Left cardiac atrium (tissue), 4 donors: ENCODE measurements at regions not wholly inside any gene's neighbourhood (a gene's known extent, or its start where the extent isn't known, plus 50 kb on each side); places are given as distances from the start of the nearest gene placed in this dataset.
A peak's percentile ranks its signal among the peaks of the same experiment; 100 is the strongest.
"Not testable (repeated sequence)": the region's sequence is repeated elsewhere in the genome, so short reads cannot be mapped to it uniquely, and the experiment has no call there.

Source experiments
- ATAC-seq, 2 donors: fragments of 200-7000 bp; cut with Tn5 transposase; one replicate each; pipeline ENCODE4 v1.9.1; 2020; ENCODE audit warnings: mild to moderate bottlenecking in 2 of 2, moderate library complexity in 2 of 2
- DNase-seq: peaks from one replicate; pipeline ENCODE4 v3.0.0-alpha.2; 2020
- intact Hi-C, 2 donors: fragments of 100-400 bp; cut with DNase I; formaldehyde crosslinking; loops; one replicate each; pipeline versions ENCODE4 v1.14.1 to v1.15.1; 2022 to 2023
- donor health status: DM: no; HTN: yes; CAD: no.
- donor health status: DM: no; HTN: yes; CAD: no; lungs with severe emphysema.
- donor health status: DM: yes; HTN: yes; CAD: no.
- donor health status: Dilated cardiomyopathy.

- intact Hi-C loops = no loop called here
- ATAC-seq (no peak), DNase-seq (no peak)
Observed at GRCh38 chr11:112693781-112694180, 267.4 kb upstream of the NCAM1 start.

GRCh38 chr11:112694245-112694644, 267.0 kb upstream of the NCAM1 start:
- DNase-seq (no peak), ATAC-seq (no peak)
- intact Hi-C loops = no loop called here

- no peak for ATAC-seq
- intact Hi-C loops = no loop called here
- DNase-seq = no peak
Observed at GRCh38 chr11:112694813-112695212, 266.4 kb upstream of the NCAM1 start.

DNA sequence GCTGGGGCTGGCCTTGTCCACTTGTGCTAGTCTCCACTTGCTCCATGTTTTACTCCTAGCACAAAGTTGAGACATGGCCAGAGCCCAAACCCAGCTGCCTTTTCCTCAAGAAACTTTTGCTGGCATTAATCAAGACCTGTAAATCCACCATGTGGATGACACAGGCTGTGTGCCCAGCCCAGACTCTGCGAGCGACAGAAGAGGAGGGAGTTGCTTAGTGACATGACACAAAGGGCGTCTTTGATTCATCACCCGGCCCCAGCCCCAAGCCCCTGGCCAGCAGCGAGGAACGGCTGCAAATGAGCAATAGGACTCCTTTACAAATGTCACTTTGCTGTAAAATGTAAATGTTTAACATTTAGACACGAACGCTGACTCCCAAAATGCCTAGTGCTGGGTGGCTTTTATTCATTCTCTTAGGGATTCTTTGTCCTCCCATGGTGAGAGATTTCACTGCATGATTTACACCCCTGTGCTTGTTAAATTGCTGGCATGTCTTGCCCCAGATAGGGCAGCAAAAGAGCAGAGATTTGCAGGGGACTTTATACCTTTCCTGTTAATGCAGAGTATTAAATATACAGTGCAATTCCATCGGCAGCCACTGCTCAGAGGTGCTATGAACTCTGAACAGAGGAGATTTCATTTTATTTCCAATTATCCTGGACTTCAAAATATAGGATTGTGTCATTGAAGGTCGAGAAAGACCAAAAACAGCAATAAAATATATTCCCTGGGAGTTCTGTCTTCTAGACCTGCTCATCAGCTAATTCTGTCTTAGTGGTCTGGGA, 263.6 kb upstream of the NCAM1 start:
- intact Hi-C loops = no loop called here
- DNase-seq (no peak), ATAC-seq (peak; percentile 27 to 66)

DNA sequence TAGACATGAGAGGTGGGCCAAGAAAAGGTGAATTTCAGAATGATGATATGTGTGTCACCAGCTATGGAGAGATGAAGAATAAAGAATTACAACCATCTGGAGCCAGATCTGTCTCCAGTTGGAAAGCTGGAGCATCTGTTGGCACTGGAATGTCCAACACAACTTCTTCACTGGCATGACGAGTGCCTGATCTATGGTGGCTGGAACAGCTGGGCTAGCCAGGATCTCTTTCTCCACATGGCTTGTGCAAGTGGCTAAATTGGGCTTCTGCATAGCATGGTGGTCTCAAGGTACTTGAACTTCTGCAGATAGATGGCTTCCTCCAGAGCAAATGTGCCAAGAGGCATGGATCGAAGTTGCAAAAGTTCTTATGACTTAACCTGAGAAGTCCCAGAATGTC, 256.1 kb upstream of the NCAM1 start:
- intact Hi-C loops = no loop called here
- ATAC-seq (no peak), DNase-seq (no peak)

DNA sequence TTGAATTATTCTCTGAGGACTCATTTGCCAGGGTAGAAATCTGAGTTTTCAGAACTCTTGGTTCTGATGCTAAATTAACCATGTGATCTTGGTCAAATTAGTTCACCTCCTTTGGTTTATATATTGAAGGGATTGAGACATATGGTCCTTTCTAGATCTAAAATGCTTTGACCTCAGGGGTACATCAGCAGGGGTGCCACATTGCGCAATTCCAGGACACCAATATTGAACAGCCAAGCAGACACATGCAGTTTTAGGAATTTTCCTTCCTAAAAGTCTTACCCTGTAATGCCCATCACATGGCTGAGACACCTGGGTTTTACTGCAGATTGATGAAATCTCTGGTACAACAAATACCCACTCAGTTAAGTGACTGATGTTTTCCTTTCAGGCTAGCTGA, 254.4 kb upstream of the NCAM1 start:
- no peak for DNase-seq
- intact Hi-C loops = no loop called here
- no peak for ATAC-seq

GRCh38 chr11:112714340-112714739, 246.9 kb upstream of the NCAM1 start:
- intact Hi-C loops, DNase-seq, ATAC-seq: not testable (repeated sequence)

DNA sequence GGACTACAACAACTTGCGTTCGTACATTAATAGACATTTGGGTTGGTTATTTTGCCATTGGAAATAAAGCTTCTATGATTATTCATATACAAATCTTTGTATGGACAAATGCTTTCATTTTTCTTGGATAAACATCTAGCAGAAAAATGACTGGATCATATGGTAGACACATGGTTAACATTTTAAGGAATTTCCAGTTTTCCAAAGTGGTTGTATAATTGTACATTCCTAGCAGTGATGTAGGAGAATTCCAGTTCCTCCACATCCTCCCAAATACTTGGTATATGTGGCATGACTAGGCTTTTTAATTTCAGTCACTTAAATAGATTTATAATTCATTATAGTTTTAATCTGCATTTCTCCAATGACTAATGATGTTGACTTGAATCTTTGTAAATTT, 246.2 kb upstream of the NCAM1 start:
- intact Hi-C loops = no loop called here
- ATAC-seq = no peak
- no peak for DNase-seq

DNA sequence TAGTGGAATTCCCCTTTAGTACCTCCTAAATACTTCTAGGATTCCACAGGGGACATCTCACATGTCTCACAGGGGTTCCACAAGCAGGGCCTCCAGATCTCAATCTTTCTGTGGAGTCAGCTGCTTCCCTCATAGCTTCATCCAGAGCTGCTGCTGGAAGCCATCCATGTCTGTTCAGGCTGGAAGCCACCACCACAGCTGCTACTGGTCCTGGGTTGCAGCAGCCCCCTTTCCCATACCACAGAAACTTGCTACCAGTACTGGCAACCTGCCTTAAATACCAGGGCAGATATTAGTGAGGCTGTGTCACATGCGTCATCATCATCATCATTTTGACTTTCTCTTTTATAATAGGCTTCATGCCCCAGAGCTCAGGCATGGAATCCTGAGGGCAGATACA, 242.7 kb upstream of the NCAM1 start:
- DNase-seq (no peak), ATAC-seq (no peak)
- intact Hi-C loops = no loop called here

GRCh38 chr11:112719736-112720525, 241.3 kb upstream of the NCAM1 start:
- DNase-seq (no peak), ATAC-seq (no peak)
- intact Hi-C loops = no loop called here

GRCh38 chr11:112722148-112722547, 239.1 kb upstream of the NCAM1 start:
- ATAC-seq (no peak), DNase-seq (no peak)
- intact Hi-C loops = no loop called here

DNA sequence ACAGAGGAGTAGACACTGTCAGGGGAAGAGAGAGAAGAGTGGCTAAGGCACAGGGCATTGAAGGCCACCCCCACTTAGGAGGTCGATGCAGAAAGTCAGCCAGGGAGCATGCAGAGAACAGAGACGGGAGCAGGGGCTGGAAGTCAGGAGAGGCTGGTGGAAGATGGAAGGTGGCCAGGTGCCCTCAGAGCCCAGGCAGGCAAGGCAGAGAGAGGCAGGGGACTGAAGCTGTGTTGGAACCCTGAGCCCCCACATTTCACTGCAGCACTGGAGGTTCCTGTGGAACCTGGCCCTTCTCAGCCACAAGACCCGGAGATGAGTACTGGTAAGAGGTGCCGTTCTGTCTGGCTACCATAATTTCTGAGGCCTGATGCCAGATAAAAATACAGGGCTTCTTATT, 238.3 kb upstream of the NCAM1 start:
- DNase-seq (no peak), ATAC-seq (no peak)
- intact Hi-C loops = no loop called here

DNA sequence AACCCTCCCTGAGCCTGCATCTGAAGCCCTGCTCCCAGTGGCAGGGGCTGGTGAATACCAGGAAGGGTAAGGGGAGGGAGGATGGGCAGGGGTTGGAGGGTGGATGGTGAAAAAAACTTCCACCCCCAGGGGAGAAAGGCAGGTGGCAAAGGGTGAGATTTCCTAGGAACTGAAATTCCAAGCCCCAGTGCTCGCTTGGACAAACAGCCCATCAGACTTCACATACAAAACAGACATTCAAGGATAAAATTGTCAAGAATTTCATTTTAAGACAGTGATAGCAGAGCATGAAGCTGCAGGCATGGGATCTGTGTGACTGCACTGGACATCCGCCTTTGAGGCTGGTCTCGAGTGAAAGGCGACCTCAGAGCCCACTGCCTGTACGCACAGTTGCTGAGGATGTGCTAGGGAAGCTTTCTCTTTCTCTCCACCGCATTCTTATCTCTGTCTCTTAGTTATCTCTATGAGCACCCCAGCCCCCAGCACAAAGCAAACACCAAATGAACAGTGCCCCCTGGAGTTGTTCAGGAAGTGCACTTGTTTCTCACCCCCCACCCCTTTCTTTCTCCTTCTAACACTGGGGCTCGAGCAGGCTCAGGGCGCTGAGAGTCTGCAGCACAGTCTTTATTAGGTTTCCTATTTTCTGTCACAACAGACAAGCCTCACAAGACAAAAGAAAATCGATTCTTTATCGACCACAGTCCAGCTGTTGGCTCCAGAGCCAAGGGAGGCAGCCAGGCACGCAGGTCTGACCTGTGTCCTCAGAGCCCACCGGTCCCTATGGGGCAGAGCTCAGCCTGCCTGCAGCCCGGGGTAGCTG, 237.3 kb upstream of the NCAM1 start:
- intact Hi-C loops = no loop called here
- DNase-seq (no peak), ATAC-seq (no peak)

GRCh38 chr11:112724496-112724790, 236.8 kb upstream of the NCAM1 start:
- DNase-seq (no peak), ATAC-seq (peak in 1 of 2 donors; percentile 48)
- intact Hi-C loops = no loop called here

DNA sequence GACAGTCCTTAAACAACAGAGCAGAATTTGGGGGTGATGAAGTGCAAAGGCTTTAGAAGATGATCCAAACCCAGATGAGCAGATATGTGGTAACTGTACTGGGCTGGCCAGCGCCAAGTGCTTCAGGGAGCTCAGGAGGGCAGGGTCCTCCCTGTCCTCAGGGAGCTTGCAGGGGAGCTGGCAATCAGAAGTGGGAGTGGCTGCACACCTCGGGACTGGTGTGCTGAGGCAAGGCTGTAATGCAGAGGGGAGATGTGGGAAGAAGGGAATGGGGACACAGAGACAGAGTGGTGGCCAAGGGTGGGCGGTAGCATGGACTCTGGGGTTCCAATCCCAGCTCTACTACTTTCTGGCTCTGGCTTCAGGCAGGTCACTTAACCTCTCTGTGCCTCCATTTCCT, 235.6 kb upstream of the NCAM1 start:
- intact Hi-C loops = no loop called here
- no peak for ATAC-seq
- DNase-seq = no peak

DNA sequence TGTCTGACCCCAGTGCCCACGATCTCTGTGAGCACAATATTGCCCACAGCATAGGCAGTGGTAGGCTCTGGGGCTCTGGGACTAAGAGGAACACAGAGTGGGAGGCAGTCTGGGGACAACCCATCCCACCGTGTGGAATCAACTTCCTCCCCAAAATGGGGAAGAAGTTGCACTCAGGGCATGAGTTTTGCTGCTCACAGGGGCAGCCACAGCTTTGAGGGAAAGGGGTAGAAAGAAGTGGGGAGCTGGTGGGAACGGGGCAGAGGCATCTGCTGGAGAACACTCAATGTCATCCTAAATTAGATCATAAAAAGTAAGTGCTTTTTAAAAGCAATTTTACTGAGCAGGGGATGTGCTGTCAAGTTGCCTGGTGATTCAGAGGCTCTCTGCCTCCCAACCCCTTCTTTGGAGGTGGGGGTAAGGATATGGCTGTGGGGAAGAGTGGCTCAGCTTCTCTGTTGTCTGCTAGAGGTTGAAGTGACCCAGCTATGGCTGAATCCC, 233.8 kb upstream of the NCAM1 start:
- DNase-seq (no peak), ATAC-seq (no peak)
- intact Hi-C loops = no loop called here

- ATAC-seq = no peak
- intact Hi-C loops = no loop called here
- DNase-seq = no peak
Observed at GRCh38 chr11:112728288-112728687, 232.9 kb upstream of the NCAM1 start.

DNA sequence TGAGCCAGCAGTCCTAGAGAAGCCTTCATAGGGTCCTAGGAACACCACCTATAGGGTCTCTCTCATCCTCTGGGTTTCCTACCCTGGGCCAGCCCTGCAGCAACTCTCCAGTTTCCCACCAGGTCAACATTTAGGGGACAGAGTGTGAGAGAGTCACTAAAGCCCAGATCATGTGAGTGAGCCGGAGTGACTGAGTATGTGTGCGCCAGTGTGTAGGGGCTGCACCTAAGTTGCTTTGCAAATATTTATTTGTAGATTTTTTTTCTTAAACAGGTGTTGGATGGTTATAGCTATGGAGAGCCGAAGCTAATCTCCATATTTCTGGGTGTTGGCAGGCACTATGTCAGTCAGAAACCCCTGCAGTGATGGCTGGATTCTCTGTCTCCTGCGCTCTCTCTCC, 232.5 kb upstream of the NCAM1 start:
- intact Hi-C loops = no loop called here
- no peak for ATAC-seq
- no peak for DNase-seq

DNA sequence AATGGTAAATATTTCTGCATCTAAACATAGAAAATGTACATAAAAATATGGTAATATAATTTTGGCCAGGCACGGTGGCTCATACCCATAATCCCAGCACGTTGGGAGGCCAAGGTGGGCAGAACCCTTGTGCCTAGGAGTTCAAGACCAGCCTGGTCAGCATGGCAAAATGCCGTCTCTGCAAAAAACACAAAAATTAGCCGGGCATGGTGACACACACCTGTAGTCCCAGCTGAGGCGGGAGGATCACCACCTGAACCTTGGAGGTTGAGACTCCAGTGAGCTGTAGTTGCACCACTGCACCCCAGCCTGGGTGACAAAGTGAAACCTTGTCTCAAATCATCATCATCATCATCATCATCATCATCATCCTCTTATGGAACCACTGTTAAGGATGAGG, 230.6 kb upstream of the NCAM1 start:
- DNase-seq = no peak
- no peak for ATAC-seq
- intact Hi-C loops = loop anchor here in 1 of 2 donors (10.0 kb wide), 1 partner anchor 136 kb away; no protein-coding TSS in a partner anchor

- no peak for ATAC-seq
- intact Hi-C loops = loop anchor here in 1 of 2 donors (10.0 kb wide), 1 partner anchor 137 kb away; no protein-coding TSS in a partner anchor
- no peak for DNase-seq
Observed at GRCh38 chr11:112731538-112731937, 229.7 kb upstream of the NCAM1 start.
